HL-60 (cell line): ENCODE measurements at regions not wholly inside any gene's neighbourhood (a gene's known extent, or its start where the extent isn't known, plus 50 kb on each side); places are given as distances from the start of the nearest gene placed in this dataset.
"Not testable (repeated sequence)": the region's sequence is repeated elsewhere in the genome, so short reads cannot be mapped to it uniquely, and the experiment has no call there.

Experiments used
- POLR2AphosphoS5 ChIP-seq: IDR thresholded peaks from 2 replicates; pipeline ENCODE4 v1.6.1; 2012; ENCODE audit warnings: low read depth
- TF ChIP-seq, protein P1 (sequence below): IDR thresholded peaks from one replicate; pipeline ENCODE4 v1.5.1; 2011; ENCODE audit warnings: low read length, control low read depth, inconsistent platforms; ENCODE audit not compliant: insufficient read depth
- TF ChIP-seq, protein P2 (sequence below): IDR thresholded peaks from 2 replicates; pipeline ENCODE4 v1.6.1; 2012; ENCODE audit warnings: low read depth; ENCODE audit not compliant: insufficient replicate concordance

- TF ChIP-seq, protein P1, sequence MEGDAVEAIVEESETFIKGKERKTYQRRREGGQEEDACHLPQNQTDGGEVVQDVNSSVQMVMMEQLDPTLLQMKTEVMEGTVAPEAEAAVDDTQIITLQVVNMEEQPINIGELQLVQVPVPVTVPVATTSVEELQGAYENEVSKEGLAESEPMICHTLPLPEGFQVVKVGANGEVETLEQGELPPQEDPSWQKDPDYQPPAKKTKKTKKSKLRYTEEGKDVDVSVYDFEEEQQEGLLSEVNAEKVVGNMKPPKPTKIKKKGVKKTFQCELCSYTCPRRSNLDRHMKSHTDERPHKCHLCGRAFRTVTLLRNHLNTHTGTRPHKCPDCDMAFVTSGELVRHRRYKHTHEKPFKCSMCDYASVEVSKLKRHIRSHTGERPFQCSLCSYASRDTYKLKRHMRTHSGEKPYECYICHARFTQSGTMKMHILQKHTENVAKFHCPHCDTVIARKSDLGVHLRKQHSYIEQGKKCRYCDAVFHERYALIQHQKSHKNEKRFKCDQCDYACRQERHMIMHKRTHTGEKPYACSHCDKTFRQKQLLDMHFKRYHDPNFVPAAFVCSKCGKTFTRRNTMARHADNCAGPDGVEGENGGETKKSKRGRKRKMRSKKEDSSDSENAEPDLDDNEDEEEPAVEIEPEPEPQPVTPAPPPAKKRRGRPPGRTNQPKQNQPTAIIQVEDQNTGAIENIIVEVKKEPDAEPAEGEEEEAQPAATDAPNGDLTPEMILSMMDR: not testable (repeated sequence)
- not testable (repeated sequence) for TF ChIP-seq POLR2AphosphoS5
- TF ChIP-seq, protein P2, sequence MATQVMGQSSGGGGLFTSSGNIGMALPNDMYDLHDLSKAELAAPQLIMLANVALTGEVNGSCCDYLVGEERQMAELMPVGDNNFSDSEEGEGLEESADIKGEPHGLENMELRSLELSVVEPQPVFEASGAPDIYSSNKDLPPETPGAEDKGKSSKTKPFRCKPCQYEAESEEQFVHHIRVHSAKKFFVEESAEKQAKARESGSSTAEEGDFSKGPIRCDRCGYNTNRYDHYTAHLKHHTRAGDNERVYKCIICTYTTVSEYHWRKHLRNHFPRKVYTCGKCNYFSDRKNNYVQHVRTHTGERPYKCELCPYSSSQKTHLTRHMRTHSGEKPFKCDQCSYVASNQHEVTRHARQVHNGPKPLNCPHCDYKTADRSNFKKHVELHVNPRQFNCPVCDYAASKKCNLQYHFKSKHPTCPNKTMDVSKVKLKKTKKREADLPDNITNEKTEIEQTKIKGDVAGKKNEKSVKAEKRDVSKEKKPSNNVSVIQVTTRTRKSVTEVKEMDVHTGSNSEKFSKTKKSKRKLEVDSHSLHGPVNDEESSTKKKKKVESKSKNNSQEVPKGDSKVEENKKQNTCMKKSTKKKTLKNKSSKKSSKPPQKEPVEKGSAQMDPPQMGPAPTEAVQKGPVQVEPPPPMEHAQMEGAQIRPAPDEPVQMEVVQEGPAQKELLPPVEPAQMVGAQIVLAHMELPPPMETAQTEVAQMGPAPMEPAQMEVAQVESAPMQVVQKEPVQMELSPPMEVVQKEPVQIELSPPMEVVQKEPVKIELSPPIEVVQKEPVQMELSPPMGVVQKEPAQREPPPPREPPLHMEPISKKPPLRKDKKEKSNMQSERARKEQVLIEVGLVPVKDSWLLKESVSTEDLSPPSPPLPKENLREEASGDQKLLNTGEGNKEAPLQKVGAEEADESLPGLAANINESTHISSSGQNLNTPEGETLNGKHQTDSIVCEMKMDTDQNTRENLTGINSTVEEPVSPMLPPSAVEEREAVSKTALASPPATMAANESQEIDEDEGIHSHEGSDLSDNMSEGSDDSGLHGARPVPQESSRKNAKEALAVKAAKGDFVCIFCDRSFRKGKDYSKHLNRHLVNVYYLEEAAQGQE: not testable (repeated sequence)
Observed at GRCh38 chr15:20629526-20629925, 87.9 kb upstream of the GOLGA6L6 start.
